CD4-positive, alpha-beta T cell (primary cell): ENCODE measurements at regions not wholly inside any gene's neighbourhood (a gene's known extent, or its start where the extent isn't known, plus 50 kb on each side); places are given as distances from the start of the nearest gene placed in this dataset.
"Not testable (repeated sequence)": the region's sequence is repeated elsewhere in the genome, so short reads cannot be mapped to it uniquely, and the experiment has no call there.

Source experiments
- ATAC-seq: fragments of 200-7000 bp; cut with Tn5 transposase; one replicate; pipeline ENCODE4 v1.10.0; 2022; ENCODE audit warnings: mild to moderate bottlenecking; ENCODE audit not compliant: poor library complexity
- CTCF ChIA-PET: fragments of 350-600 bp; sonication (Branson Sonifier 250); formaldehyde crosslinking; loops from one replicate; lab custom pipeline; 2021; ENCODE audit warnings: antibody characterized with exemption, inconsistent platforms; lab: Charles Lee
- POLR2A ChIA-PET: fragments of 350-600 bp; sonication (Branson Sonifier 250); formaldehyde crosslinking; loops from one replicate; lab custom pipeline; 2021; ENCODE audit warnings: antibody characterized with exemption, inconsistent platforms; lab: Charles Lee
- DNase-seq, 14 experiments: peaks; one replicate each; pipeline ENCODE4 v3.0.0-alpha.2; 2013 to 2020; ENCODE audit warnings: mixed read lengths in 2 of 14
- H3K27ac ChIP-seq, 2 donors: one replicate each; pipeline versions ENCODE4 v1.5.1 to v1.7.0; 2013; ENCODE audit warnings: low read length in 2 of 2, low read depth in 1 of 2, mild to moderate bottlenecking in 1 of 2
- H3K27me3 ChIP-seq, 2 experiments: 1 replicate in 1 of 2; 2 replicates in 1 of 2; pipeline versions ENCODE4 v1.6.1 to v1.7.0; 2013; ENCODE audit warnings: low read length in 2 of 2, control low read depth in 1 of 2, mild to moderate bottlenecking in 1 of 2, moderate library complexity in 1 of 2; ENCODE audit not compliant: insufficient read depth in 2 of 2, control insufficient read depth in 1 of 2
- H3K36me3 ChIP-seq: one replicate; pipeline ENCODE4 v1.6.1; 2013; ENCODE audit warnings: low read length, control low read depth; ENCODE audit not compliant: insufficient read depth
- H3K4me1 ChIP-seq: one replicate; pipeline ENCODE4 v1.6.1; 2013; ENCODE audit warnings: low read length, control low read depth; ENCODE audit not compliant: insufficient read depth
- H3K4me3 ChIP-seq: one replicate; pipeline ENCODE4 v1.5.1; 2013; ENCODE audit warnings: mild to moderate bottlenecking, low read length, moderate library complexity
- H3K9me3 ChIP-seq, 2 experiments: 1 replicate in 1 of 2; 2 replicates in 1 of 2; pipeline versions ENCODE4 v1.6.1 to v1.7.0; 2013; ENCODE audit warnings: low read length in 2 of 2, mild to moderate bottlenecking in 2 of 2, control low read depth in 1 of 2, moderate library complexity in 1 of 2; ENCODE audit not compliant: control insufficient read depth in 1 of 2, insufficient read depth in 1 of 2
- H3K27ac Mint-ChIP-seq: one replicate; pipeline ENCODE4 v1.8.0; 2020; ENCODE audit warnings: mixed read lengths
- H3K27me3 Mint-ChIP-seq: one replicate; pipeline ENCODE4 v1.8.0; 2021; ENCODE audit warnings: mixed read lengths
- H3K36me3 Mint-ChIP-seq: one replicate; pipeline ENCODE4 v1.8.0; 2021; ENCODE audit warnings: low read depth, mixed read lengths
- H3K4me1 Mint-ChIP-seq: one replicate; pipeline ENCODE4 v1.8.0; 2021; ENCODE audit warnings: low read depth, mixed read lengths
- H3K4me3 Mint-ChIP-seq: one replicate; pipeline ENCODE4 v1.8.0; 2020; ENCODE audit warnings: mild to moderate bottlenecking, mixed read lengths
- H3K9me3 Mint-ChIP-seq: one replicate; pipeline ENCODE4 v1.8.0; 2020; ENCODE audit warnings: mixed read lengths
- intact Hi-C, 2 experiments: fragments of 100-400 bp; cut with DNase I in 1 of 2; cut with micrococcal nuclease in 1 of 2; formaldehyde crosslinking; loops; one replicate each; pipeline versions ENCODE4 v1.15.1 to v1.9.0; 2023 to 2025; cut with DNase I, micrococcal nuclease
- TF ChIP-seq, protein P1 (sequence below): fragments of 200-600 bp; IDR thresholded peaks from one replicate; pipeline ENCODE4 v1.8.0; 2022; ENCODE audit warnings: antibody characterized with exemption, mild to moderate bottlenecking

DNA sequence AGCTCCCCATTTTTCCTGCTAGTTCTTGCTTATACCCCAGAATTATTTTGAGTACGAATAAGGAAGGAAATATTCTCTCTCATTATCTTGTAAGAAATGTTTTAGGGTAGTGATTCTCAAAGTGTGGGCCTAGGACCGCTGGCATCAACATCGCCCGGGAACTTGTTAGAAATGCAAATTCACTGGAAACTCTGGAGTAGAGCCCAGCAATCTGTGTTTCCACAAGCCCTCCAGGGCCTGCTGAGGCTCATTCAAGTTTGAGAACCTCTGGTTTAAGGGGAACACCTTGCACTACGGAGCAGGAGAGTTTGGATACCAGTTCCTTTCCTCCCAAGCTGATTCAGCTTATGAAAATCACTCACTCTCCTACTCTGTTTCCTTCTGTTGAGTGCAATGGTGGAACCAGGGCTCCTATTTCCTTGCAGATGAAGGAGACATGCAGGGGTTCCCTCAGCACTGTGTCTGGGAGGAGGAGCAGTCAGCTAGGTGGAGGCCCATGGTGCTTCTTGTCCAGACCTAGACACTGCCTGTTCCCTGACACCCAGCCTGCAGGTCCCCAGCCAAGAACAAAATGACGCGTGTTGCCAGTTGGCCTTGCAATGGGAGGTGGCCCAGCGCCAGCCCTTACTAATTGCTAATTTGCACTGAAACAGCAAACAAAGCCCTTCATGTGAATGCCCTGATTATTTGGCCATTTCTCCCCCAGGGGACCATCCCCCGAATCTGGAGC, 68.5 kb downstream of the CYTL1 start:
- Histone ChIP-seq H3K4me1 (no peaks in the 10 kb centered on the region), H3K4me3 (no peak overlapping the region), H3K9me3 (peaks cover 0 to 3% of the 10 kb centered on the region in 2 experiments), H3K27me3 (no peaks in the 10 kb centered on the region), H3K36me3 (no peaks in the 10 kb centered on the region), H3K27ac (no peak overlapping the region)
- H3K4me1 Mint-ChIP-seq, result no peaks in the 10 kb centered on the region
- ATAC-seq (no peak), DNase-seq (no peak)
- intact Hi-C loops, result no loop called here
- POLR2A ChIA-PET, result no interaction called here
- no peaks in the 10 kb centered on the region for H3K9me3 Mint-ChIP-seq
- CTCF ChIA-PET, result interaction anchor here (0.6 kb wide), 1 partner anchor 87 kb away, joined by 3 read pairs; no protein-coding TSS in a partner anchor
- H3K27ac Mint-ChIP-seq, result no peak overlapping the region
- TF ChIP-seq, protein P1, sequence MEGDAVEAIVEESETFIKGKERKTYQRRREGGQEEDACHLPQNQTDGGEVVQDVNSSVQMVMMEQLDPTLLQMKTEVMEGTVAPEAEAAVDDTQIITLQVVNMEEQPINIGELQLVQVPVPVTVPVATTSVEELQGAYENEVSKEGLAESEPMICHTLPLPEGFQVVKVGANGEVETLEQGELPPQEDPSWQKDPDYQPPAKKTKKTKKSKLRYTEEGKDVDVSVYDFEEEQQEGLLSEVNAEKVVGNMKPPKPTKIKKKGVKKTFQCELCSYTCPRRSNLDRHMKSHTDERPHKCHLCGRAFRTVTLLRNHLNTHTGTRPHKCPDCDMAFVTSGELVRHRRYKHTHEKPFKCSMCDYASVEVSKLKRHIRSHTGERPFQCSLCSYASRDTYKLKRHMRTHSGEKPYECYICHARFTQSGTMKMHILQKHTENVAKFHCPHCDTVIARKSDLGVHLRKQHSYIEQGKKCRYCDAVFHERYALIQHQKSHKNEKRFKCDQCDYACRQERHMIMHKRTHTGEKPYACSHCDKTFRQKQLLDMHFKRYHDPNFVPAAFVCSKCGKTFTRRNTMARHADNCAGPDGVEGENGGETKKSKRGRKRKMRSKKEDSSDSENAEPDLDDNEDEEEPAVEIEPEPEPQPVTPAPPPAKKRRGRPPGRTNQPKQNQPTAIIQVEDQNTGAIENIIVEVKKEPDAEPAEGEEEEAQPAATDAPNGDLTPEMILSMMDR, result no peak
- H3K27me3 Mint-ChIP-seq, result no peaks in the 10 kb centered on the region
- no peaks in the 10 kb centered on the region for H3K36me3 Mint-ChIP-seq
- no peak overlapping the region for H3K4me3 Mint-ChIP-seq

DNA sequence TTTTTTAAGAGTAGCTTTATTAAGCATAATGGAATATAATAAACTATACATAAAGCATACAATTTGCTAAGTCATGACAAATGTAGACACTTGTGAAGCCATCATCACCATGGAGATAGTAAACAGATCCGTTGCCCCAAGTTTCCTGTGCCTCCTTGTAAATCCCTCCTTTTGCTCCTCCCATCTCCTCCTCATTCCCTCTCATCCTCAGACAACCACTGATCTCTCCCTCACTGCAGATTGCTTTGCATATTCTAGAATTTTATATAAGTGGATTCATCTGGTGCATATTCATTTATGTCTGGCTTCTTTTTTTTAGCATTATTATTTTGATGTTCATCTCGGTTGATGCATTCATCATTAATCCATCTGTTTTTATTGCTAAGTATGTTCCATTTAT, 67.0 kb downstream of the CYTL1 start:
- H3K27ac Mint-ChIP-seq, result no peak overlapping the region
- ChIA-PET POLR2A (no interaction called here), CTCF (no interaction called here)

DNA sequence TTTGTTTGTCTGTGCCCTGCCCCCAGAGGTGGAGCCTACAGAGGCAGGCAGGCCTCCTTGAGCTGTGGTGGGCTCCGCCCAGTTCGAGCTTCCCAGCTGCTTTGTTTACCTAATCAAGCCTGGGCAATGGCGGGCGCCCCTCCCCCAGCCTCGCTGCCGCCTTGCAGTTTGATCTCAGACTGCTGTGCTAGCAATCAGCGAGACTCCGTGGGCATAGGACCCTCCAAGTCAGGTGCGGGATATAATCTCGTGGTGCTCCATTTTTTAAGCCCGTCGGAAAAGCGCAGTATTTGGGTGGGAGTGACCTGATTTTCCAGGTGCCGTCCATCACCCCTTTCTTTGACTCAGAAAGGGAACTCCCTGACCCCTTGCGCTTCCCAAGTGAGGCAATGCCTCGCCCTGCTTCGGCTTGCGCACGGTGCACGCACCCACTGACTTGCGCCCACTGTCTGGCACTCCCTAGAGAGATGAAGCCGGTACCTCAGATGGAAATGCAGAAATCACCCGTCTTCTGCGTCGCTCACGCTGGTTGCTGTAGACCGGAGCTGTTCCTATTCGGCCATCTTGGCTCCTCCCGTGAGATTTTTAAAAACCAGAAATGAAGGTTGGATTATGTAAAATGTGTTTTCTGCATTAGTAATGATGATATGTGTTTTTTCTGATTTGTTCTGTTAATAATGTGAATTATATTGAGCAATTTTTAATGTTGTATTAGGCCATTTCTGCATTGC, 59.7 kb downstream of the CYTL1 start:
- H3K27me3 Mint-ChIP-seq, H3K4me1 ChIP-seq, H3K27ac ChIP-seq, POLR2A ChIA-PET, H3K4me1 Mint-ChIP-seq, H3K27ac Mint-ChIP-seq, H3K36me3 ChIP-seq, H3K4me3 ChIP-seq, CTCF ChIA-PET, DNase-seq, H3K4me3 Mint-ChIP-seq, intact Hi-C loops, H3K27me3 ChIP-seq, ATAC-seq, H3K9me3 Mint-ChIP-seq: not testable (repeated sequence)
- peaks cover 0 to 35% of the 10 kb centered on the region in 2 experiments for H3K9me3 ChIP-seq
- H3K36me3 Mint-ChIP-seq, result peaks cover 12% of the 10 kb centered on the region

More for the DNA sequence above, 67.0 kb downstream of the CYTL1 start:
- no peaks in the 10 kb centered on the region for H3K27me3 Mint-ChIP-seq
- H3K9me3 Mint-ChIP-seq, result no peaks in the 10 kb centered on the region
- ATAC-seq, result no peak
- intact Hi-C loops, result no loop called here
- no peak overlapping the region for H3K4me3 ChIP-seq
- H3K27ac ChIP-seq, result no peak overlapping the region
- no peaks in the 10 kb centered on the region for H3K4me1 ChIP-seq
- peaks cover 0 to 3% of the 10 kb centered on the region in 2 experiments for H3K9me3 ChIP-seq
- H3K4me3 Mint-ChIP-seq, result no peak overlapping the region
- TF ChIP-seq, protein P1, result no peak
- no peaks in the 10 kb centered on the region for H3K4me1 Mint-ChIP-seq
- H3K27me3 ChIP-seq, result no peaks in the 10 kb centered on the region
- no peaks in the 10 kb centered on the region for H3K36me3 Mint-ChIP-seq
- H3K36me3 ChIP-seq, result no peaks in the 10 kb centered on the region
- no peak for DNase-seq
